Vagina (tissue), 2 donors: ENCODE measurements at regions not wholly inside any gene's neighbourhood (a gene's known extent, or its start where the extent isn't known, plus 50 kb on each side); places are given as distances from the start of the nearest gene placed in this dataset.

Source experiments
- DNase-seq, 2 donors: peaks; one replicate each; pipeline ENCODE4 v3.0.0-alpha.2; 2017; ENCODE audit errors: extremely low spot score in 2 of 2
- H3K27ac ChIP-seq: fragments of 200-600 bp; sonication (generic); one replicate; pipeline ENCODE4 v1.5.1; 2019
- H3K27me3 ChIP-seq: fragments of 200-600 bp; sonication (generic); one replicate; pipeline ENCODE4 v1.5.1; 2019
- H3K36me3 ChIP-seq, 2 donors: fragments of 200-600 bp; sonication (generic); one replicate each; pipeline ENCODE4 v1.5.1; 2017 to 2019
- H3K4me1 ChIP-seq: fragments of 200-600 bp; sonication (generic); one replicate; pipeline ENCODE4 v1.5.1; 2019
- H3K4me3 ChIP-seq, 2 donors: fragments of 200-600 bp; sonication (generic); 1 replicate in 1 of 2; 2 replicates in 1 of 2; pipeline ENCODE4 v1.5.1; 2016 to 2019
- H3K9me3 ChIP-seq: fragments of 200-600 bp; sonication (generic); one replicate; pipeline ENCODE4 v1.5.1; 2019
- POLR2A ChIP-seq, 2 donors: fragments of 450-650 bp; IDR thresholded peaks; one replicate each; pipeline ENCODE4 v1.6.1; 2017; ENCODE audit warnings: antibody characterized with exemption in 2 of 2, mild to moderate bottlenecking in 2 of 2, moderate library complexity in 2 of 2
- POLR2AphosphoS5 ChIP-seq, 2 donors: sonication (generic); formaldehyde crosslinking; IDR thresholded peaks; one replicate each; pipeline ENCODE4 v1.9.0; 2017; ENCODE audit warnings: antibody characterized with exemption in 2 of 2, mild to moderate bottlenecking in 2 of 2, low read depth in 1 of 2; ENCODE audit not compliant: insufficient read depth in 1 of 2
- intact Hi-C: fragments of 100-400 bp; cut with DNase I; formaldehyde crosslinking; loops from one replicate; pipeline ENCODE4 v1.15.1; 2023
- TF ChIP-seq, protein P1 (sequence below), 3 experiments: fragments of 450-650 bp in 2 of 3; fragments of 200-600 bp in 1 of 3; sonication (generic) in 1 of 3; IDR thresholded peaks; one replicate each; pipeline ENCODE4 v1.5.1; 2017 to 2019; ENCODE audit warnings: antibody characterized with exemption in 3 of 3, mild to moderate bottlenecking in 2 of 3, moderate library complexity in 2 of 3

DNA sequence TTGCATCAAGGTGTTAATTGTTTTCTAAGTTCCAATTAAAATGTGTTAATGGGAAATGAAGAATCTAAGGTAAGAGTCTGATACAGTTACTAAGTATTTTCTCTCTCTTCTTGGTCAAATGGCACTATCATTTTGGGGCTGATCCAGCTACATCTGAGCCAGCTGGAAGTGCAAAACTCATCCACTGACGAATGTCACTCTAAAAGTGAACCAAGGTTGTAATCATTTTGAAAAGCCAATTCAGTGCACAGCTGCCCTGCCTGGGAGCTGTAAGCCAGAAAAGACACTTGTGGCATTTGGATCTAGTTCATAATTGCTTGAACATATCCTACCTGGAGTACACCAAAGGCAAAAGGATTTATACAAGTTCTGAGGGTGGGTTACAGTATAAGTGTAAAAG lies 1011.3 kb downstream of the AACS start:
- Histone ChIP-seq H3K9me3 (no peaks in the 10 kb centered on the region), H3K27me3 (no peaks in the 10 kb centered on the region), H3K36me3 (no peaks in the 10 kb centered on the region), H3K27ac (no peak overlapping the region), H3K4me3 (no peak overlapping the region), H3K4me1 (no peaks in the 10 kb centered on the region)
- intact Hi-C loops = no loop called here
- TF ChIP-seq POLR2AphosphoS5 (IDR thresholded peaks at IDR 0.05; ENCODE audit: insufficient read depth in 1 of 2, low read depth in 1 of 2) (no peak), POLR2A (IDR thresholded peaks at IDR 0.05) (no peak)
- TF ChIP-seq, protein P1, sequence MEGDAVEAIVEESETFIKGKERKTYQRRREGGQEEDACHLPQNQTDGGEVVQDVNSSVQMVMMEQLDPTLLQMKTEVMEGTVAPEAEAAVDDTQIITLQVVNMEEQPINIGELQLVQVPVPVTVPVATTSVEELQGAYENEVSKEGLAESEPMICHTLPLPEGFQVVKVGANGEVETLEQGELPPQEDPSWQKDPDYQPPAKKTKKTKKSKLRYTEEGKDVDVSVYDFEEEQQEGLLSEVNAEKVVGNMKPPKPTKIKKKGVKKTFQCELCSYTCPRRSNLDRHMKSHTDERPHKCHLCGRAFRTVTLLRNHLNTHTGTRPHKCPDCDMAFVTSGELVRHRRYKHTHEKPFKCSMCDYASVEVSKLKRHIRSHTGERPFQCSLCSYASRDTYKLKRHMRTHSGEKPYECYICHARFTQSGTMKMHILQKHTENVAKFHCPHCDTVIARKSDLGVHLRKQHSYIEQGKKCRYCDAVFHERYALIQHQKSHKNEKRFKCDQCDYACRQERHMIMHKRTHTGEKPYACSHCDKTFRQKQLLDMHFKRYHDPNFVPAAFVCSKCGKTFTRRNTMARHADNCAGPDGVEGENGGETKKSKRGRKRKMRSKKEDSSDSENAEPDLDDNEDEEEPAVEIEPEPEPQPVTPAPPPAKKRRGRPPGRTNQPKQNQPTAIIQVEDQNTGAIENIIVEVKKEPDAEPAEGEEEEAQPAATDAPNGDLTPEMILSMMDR (IDR thresholded peaks at IDR 0.05) = no peak
- DNase-seq = no peak

DNA sequence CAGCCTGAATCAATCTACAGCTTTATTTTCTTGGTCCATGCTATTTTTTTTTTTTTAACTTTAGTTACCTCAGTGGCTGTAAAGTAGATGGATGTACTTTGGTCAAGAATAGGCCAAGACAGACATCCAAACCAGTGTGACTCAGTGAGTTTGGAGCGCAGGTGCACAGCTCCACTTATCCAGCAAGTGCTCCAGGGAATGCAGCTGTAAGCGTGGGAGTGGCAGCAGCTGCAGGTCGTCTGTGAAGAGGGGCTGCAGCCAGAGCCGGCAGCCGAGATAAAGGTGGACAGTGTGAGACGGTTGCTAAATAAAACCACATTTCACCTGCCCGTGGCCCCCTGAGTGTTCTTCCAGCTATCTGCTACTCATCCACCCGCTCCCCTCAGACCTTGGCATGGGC lies 1018.7 kb downstream of the AACS start:
- intact Hi-C loops = no loop called here

DNA sequence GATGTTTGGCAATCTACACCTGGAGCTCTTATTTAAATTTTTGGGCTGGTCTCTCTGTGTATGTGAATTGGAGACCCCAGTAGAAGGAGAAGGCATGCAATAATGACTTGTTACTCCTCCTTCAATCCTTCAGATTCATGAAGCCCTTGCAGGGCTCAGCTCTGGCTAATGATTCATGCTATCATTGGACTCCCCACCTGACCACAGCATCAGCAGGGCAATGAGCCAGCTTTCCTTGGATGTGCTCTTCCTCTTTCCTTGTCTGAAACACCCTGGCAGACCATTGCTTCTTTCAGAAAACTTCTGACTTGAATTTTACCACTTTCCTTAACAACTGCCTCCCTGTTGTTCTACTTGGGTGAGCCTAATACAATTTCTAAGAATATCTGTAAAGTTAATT lies 1019.2 kb downstream of the AACS start:
- intact Hi-C loops = no loop called here
- Histone ChIP-seq H3K4me3 (no peak overlapping the region), H3K4me1 (no peaks in the 10 kb centered on the region), H3K27me3 (no peaks in the 10 kb centered on the region), H3K9me3 (no peaks in the 10 kb centered on the region), H3K27ac (no peak overlapping the region), H3K36me3 (no peaks in the 10 kb centered on the region)
- no peak for DNase-seq
- TF ChIP-seq, protein P1 (IDR thresholded peaks at IDR 0.05) = no peak
- TF ChIP-seq POLR2A (IDR thresholded peaks at IDR 0.05) (no peak), POLR2AphosphoS5 (IDR thresholded peaks at IDR 0.05; ENCODE audit: insufficient read depth in 1 of 2, low read depth in 1 of 2) (no peak)

More for the DNA sequence above, 1018.7 kb downstream of the AACS start:
- TF ChIP-seq POLR2AphosphoS5 (IDR thresholded peaks at IDR 0.05; ENCODE audit: insufficient read depth in 1 of 2, low read depth in 1 of 2) = no peak
- TF ChIP-seq, protein P1 (IDR thresholded peaks at IDR 0.05) = no peak
- Histone ChIP-seq H3K9me3 (no peaks in the 10 kb centered on the region), H3K27me3 (no peaks in the 10 kb centered on the region), H3K36me3 (no peaks in the 10 kb centered on the region), H3K27ac (no peak overlapping the region), H3K4me1 (no peaks in the 10 kb centered on the region), H3K4me3 (no peak overlapping the region)
- DNase-seq = no peak

DNA sequence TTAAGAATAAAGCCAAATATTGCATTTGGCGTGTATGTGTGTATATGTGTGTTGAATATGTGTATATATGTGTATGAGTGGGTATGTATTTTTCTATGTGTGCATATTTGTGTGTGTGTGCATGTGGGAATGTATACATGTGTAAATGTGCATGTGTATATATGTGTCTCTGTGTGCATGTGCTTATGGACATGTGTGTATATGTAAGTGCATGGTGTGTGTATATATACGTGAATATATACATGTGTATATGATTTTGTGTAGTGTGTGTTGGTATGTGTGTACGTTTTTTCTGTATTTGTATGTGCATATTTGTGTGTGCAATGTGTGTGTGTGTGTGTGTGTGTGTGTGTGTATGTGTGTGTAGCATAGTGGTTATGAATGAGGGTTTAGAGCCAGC lies 1021.0 kb downstream of the AACS start:
- Histone ChIP-seq H3K4me1 (no peaks in the 10 kb centered on the region), H3K27me3 (no peaks in the 10 kb centered on the region), H3K27ac (no peak overlapping the region), H3K36me3 (no peaks in the 10 kb centered on the region), H3K9me3 (no peaks in the 10 kb centered on the region), H3K4me3 (no peak overlapping the region)
- no peak for DNase-seq
- intact Hi-C loops = no loop called here
- no peak for TF ChIP-seq POLR2AphosphoS5 (IDR thresholded peaks at IDR 0.05; ENCODE audit: insufficient read depth in 1 of 2, low read depth in 1 of 2)
- no peak for TF ChIP-seq POLR2A (IDR thresholded peaks at IDR 0.05)
- TF ChIP-seq, protein P1 (IDR thresholded peaks at IDR 0.05) = no peak

DNA sequence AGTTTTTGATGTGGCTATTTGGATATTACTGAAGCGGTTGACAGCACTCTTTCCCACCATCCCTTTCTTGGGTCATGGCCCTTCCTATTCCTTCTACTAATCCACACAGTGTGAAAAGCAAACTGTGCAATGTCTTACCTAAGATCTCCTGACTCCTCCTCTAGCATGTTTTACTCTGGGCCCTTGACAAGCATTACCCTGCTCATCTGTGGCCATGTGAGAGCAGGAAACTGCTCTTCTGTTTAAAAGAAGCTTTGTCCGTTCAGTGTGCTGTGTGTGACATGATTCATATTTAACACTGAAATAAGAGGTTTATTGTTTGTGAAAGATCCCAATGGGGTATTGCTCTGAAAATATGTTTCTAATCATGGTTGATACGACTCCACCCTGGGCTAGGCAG lies 1022.5 kb downstream of the AACS start:
- no peaks in the 10 kb centered on the region for H3K9me3 ChIP-seq
- TF ChIP-seq POLR2AphosphoS5 (IDR thresholded peaks at IDR 0.05; ENCODE audit: insufficient read depth in 1 of 2, low read depth in 1 of 2) = no peak
- TF ChIP-seq POLR2A (IDR thresholded peaks at IDR 0.05) = no peak
- TF ChIP-seq, protein P1 (IDR thresholded peaks at IDR 0.05) = no peak
- H3K27me3 ChIP-seq = no peaks in the 10 kb centered on the region
- H3K27ac ChIP-seq = no peak overlapping the region
- intact Hi-C loops = no loop called here
- H3K36me3 ChIP-seq = no peaks in the 10 kb centered on the region
- DNase-seq = no peak
- no peak overlapping the region for H3K4me3 ChIP-seq
- no peaks in the 10 kb centered on the region for H3K4me1 ChIP-seq
